GM06990 (cell line): ENCODE measurements at regions not wholly inside any gene's neighbourhood (a gene's known extent, or its start where the extent isn't known, plus 50 kb on each side); places are given as distances from the start of the nearest gene placed in this dataset.
"Not testable (repeated sequence)": the region's sequence is repeated elsewhere in the genome, so short reads cannot be mapped to it uniquely, and the experiment has no call there.

Experiments used
- DNase-seq: peaks from one replicate; pipeline ENCODE4 v3.0.0-alpha.2; 2011; ENCODE audit not compliant: insufficient read length; ENCODE audit errors: extremely low read depth
- H3K27me3 ChIP-seq: replicated peaks from 2 replicates; pipeline ENCODE4 v1.6.0; 2011; ENCODE audit warnings: low read length; ENCODE audit not compliant: control insufficient read depth, insufficient read depth
- H3K36me3 ChIP-seq: 2 replicates; pipeline ENCODE4 v1.5.1; 2011; ENCODE audit warnings: low read length; ENCODE audit not compliant: control insufficient read depth, insufficient read depth
- H3K4me3 ChIP-seq: replicated peaks from 2 replicates; pipeline ENCODE4 v1.5.1; 2011; ENCODE audit warnings: low read depth, mild to moderate bottlenecking, control low read depth, low read length
- TF ChIP-seq, protein P1 (sequence below): IDR thresholded peaks from 2 replicates; pipeline ENCODE4 v1.5.1; 2011; ENCODE audit warnings: low read length, control low read depth, mild to moderate bottlenecking, inconsistent platforms; ENCODE audit not compliant: insufficient read depth, poor library complexity, severe bottlenecking

GRCh38 chr12:47438175-47438574, 267.7 kb downstream of the RPAP3 start:
- no peaks in the 10 kb centered on the region for H3K36me3 ChIP-seq
- no peak overlapping the region for H3K4me3 ChIP-seq
- no peak for DNase-seq
- H3K27me3 ChIP-seq, result no peaks in the 10 kb centered on the region
- TF ChIP-seq, protein P1, sequence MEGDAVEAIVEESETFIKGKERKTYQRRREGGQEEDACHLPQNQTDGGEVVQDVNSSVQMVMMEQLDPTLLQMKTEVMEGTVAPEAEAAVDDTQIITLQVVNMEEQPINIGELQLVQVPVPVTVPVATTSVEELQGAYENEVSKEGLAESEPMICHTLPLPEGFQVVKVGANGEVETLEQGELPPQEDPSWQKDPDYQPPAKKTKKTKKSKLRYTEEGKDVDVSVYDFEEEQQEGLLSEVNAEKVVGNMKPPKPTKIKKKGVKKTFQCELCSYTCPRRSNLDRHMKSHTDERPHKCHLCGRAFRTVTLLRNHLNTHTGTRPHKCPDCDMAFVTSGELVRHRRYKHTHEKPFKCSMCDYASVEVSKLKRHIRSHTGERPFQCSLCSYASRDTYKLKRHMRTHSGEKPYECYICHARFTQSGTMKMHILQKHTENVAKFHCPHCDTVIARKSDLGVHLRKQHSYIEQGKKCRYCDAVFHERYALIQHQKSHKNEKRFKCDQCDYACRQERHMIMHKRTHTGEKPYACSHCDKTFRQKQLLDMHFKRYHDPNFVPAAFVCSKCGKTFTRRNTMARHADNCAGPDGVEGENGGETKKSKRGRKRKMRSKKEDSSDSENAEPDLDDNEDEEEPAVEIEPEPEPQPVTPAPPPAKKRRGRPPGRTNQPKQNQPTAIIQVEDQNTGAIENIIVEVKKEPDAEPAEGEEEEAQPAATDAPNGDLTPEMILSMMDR, result no peak

DNA sequence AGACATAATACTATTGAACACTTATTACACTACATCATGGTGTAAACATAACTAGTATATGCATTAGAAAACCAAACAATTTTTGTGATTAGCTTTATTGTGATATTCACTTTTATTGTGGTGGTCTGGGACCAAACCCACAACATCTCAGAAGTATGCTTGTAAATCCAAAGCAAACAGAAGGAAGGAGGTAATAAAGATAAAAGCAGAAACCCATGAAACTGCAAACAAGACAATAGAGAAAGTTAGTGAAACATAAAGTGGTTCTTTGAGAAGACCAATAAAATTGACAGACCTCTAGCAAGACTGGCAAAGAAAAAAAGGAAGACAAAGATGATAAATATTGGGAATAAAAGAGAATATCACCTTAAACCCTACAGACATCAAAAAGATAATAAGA, 268.3 kb downstream of the RPAP3 start:
- TF ChIP-seq, protein P1, result no peak
- no peak for DNase-seq
- Histone ChIP-seq H3K36me3 (no peaks in the 10 kb centered on the region), H3K4me3 (no peak overlapping the region), H3K27me3 (no peaks in the 10 kb centered on the region)

- no peak for DNase-seq
- Histone ChIP-seq H3K27me3 (no peaks in the 10 kb centered on the region), H3K36me3 (no peaks in the 10 kb centered on the region), H3K4me3 (no peak overlapping the region)
- TF ChIP-seq, protein P1, result no peak
Measured at GRCh38 chr12:47433876-47434275, 272.0 kb downstream of the RPAP3 start.

- not testable (repeated sequence) for H3K4me3 ChIP-seq, H3K36me3 ChIP-seq, DNase-seq, H3K27me3 ChIP-seq
Measured at GRCh38 chr12:47426678-47427309, 279.0 kb downstream of the RPAP3 start.

- H3K4me3 ChIP-seq, result no peak overlapping the region
- no peaks in the 10 kb centered on the region for H3K36me3 ChIP-seq
- TF ChIP-seq, protein P1, result no peak
Measured at GRCh38 chr12:47422611-47423010, 283.2 kb downstream of the RPAP3 start.

GRCh38 chr12:47419497-47419896, 286.3 kb downstream of the RPAP3 start:
- TF ChIP-seq, protein P1, result no peak
- H3K27me3 ChIP-seq, result no peaks in the 10 kb centered on the region; the same call in none of the 2 replicates
- no peak overlapping the region for H3K4me3 ChIP-seq
- H3K36me3 ChIP-seq, result no peaks in the 10 kb centered on the region
- no peak for DNase-seq

More at GRCh38 chr12:47422611-47423010, 283.2 kb downstream of the RPAP3 start:
- DNase-seq, result no peak
- no peaks in the 10 kb centered on the region; the same call in none of the 2 replicates for H3K27me3 ChIP-seq
